ENCODE measurements at regions not wholly inside any gene's neighbourhood (a gene's known extent, or its start where the extent isn't known, plus 50 kb on each side); places are given as distances from the start of the nearest gene placed in this dataset.

GRCh38 chr5:5619546-5619945 lies 197.1 kb downstream of the ICE1 start:
- Mint-ChIP-seq H3K4me1 (ENCODE audit: unreplicated experiment) (peaks cover 4% of the 10 kb centered on the region), H3K27me3 (no peaks in the 10 kb centered on the region), H3K4me3 (no peak overlapping the region), H3K36me3 (no peaks in the 10 kb centered on the region), H3K27ac (no peak overlapping the region), H3K9me3 (peaks cover 21% of the 10 kb centered on the region)
- DNase-seq (ENCODE audit: extremely low spot score, unreplicated experiment): no peak
- TF ChIP-seq CTCF (conservative IDR thresholded peaks at IDR 0.05): no peak

- Mint-ChIP-seq H3K4me1 (ENCODE audit: unreplicated experiment) (peaks cover 4% of the 10 kb centered on the region), H3K27ac (no peak overlapping the region), H3K36me3 (no peaks in the 10 kb centered on the region), H3K4me3 (no peak overlapping the region), H3K9me3 (peaks cover 3% of the 10 kb centered on the region), H3K27me3 (no peaks in the 10 kb centered on the region)
- DNase-seq (ENCODE audit: extremely low spot score, unreplicated experiment): no peak
- TF ChIP-seq CTCF (conservative IDR thresholded peaks at IDR 0.05): no peak
Observed at GRCh38 chr5:5617024-5617423, 194.5 kb downstream of the ICE1 start.

GRCh38 chr5:5616247-5616895 lies 193.9 kb downstream of the ICE1 start:
- H3K4me3 Mint-ChIP-seq: no peak overlapping the region
- H3K4me1 Mint-ChIP-seq (ENCODE audit: unreplicated experiment): peaks cover 4% of the 10 kb centered on the region
- no peaks in the 10 kb centered on the region for H3K36me3 Mint-ChIP-seq
- TF ChIP-seq CTCF (conservative IDR thresholded peaks at IDR 0.05): peak; percentile 52
- DNase-seq (ENCODE audit: extremely low spot score, unreplicated experiment): no peak
- H3K9me3 Mint-ChIP-seq: no peaks in the 10 kb centered on the region
- H3K27me3 Mint-ChIP-seq: no peaks in the 10 kb centered on the region
- no peak overlapping the region for H3K27ac Mint-ChIP-seq

- no peaks in the 10 kb centered on the region for H3K9me3 Mint-ChIP-seq
- no peak for TF ChIP-seq CTCF (conservative IDR thresholded peaks at IDR 0.05)
- no peaks in the 10 kb centered on the region for H3K27me3 Mint-ChIP-seq
- H3K4me3 Mint-ChIP-seq: no peak overlapping the region
- H3K27ac Mint-ChIP-seq: no peak overlapping the region
- H3K36me3 Mint-ChIP-seq: no peaks in the 10 kb centered on the region
- H3K4me1 Mint-ChIP-seq (ENCODE audit: unreplicated experiment): peaks cover 4% of the 10 kb centered on the region
- no peak for DNase-seq (ENCODE audit: extremely low spot score, unreplicated experiment)
Observed at GRCh38 chr5:5615569-5615968, 193.1 kb downstream of the ICE1 start.

DNA sequence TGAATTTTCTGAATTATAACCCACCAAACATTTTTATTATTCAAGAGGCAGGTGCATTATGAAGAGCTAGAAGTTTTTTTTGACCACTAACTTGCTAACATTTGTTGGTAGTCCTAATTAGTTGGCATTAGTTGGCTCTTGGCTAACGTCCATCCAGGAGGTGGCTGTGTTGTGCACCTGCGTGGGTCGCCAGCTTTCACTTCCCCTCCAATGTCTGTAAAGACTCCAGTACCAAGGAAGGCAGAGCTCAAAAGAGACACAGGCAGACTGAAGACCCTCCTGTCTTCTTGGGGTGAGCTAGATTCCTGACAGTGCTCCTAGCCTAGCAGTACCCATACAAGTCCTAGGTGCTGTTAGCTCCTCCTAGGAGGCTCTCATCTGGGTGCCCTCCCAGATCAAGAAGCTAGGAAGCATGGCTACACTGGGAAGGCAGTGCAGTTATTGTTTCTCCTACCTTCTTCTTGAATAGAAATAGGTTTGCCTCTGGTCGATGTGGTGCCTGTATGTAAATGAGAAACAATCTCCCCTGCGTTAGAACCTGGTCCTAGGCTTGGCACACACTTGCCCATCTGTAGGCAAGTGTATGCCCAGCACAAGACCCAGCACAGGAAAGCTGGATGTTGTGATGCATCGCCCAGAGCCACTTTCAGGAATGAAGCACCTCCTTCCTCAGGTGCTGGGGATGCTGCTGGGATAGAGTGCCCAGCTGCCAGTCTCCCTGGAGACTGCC lies 190.9 kb downstream of the ICE1 start:
- Mint-ChIP-seq H3K4me3 (no peak overlapping the region), H3K36me3 (no peaks in the 10 kb centered on the region), H3K27me3 (no peaks in the 10 kb centered on the region), H3K4me1 (ENCODE audit: unreplicated experiment) (peaks cover 4% of the 10 kb centered on the region), H3K27ac (no peak overlapping the region), H3K9me3 (no peaks in the 10 kb centered on the region)
- TF ChIP-seq CTCF (conservative IDR thresholded peaks at IDR 0.05): no peak
- DNase-seq (ENCODE audit: extremely low spot score, unreplicated experiment): no peak
